NCI-H226 (cell line): ENCODE measurements at regions not wholly inside any gene's neighbourhood (a gene's known extent, or its start where the extent isn't known, plus 50 kb on each side); places are given as distances from the start of the nearest gene placed in this dataset.
A peak's percentile ranks its signal among the peaks of the same experiment; 100 is the strongest.
"Not testable (repeated sequence)": the region's sequence is repeated elsewhere in the genome, so short reads cannot be mapped to it uniquely, and the experiment has no call there.

Source experiments
- DNase-seq: peaks from one replicate; pipeline ENCODE4 v3.0.0-alpha.2; 2015

DNA sequence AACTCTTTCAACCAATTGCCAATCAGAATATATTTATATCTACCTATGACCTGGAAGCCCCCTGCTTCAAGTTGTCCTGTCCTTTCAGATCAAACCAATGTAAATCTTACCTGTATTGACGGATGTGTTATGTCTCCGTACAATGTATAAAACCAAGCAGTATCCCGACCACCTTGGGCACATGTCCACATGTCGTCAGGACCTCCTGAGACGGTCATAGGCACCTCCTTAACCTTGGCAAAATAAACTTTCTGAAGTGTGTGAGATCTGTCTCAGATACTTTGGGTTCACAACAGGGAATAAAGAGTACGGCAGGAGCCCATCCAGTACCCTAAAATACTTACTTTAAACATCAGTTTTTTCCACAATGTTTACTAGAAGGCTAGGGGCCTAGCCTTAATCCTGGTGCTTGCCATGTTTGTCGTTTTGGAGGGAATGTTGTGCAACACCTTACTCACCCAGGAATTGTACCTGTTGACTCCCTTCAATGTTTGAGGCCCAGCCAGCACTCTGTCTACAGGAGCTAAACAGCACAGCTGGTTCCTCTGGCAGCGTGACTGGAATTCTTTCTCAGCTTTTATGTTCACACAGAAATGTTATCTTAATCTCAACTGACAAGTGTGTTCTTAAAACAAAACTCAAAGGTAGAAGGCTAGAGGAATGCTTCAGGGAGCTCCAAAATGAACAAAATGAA is 90.8 kb upstream of the USP25 start:
- peak; percentile 72 for DNase-seq

DNA sequence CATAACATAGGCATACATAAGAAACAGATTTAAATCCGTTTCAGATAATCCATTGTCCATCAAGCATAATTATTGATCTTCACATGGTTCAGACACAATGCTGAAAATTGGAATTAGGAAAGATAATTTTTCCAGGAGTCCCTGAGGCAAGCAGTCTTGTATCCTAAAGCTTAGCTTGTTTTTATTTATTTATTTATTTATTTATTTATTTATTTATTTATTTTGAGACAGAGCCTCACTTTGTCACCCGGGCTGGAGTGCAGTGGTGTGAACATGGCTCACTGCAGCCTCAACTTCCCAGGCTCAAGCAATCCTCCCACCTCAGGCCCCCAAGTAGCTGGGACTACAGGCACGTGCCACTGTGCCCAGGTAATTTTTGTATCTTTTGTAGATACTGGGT is 89.7 kb upstream of the USP25 start:
- not testable (repeated sequence) for DNase-seq

DNA sequence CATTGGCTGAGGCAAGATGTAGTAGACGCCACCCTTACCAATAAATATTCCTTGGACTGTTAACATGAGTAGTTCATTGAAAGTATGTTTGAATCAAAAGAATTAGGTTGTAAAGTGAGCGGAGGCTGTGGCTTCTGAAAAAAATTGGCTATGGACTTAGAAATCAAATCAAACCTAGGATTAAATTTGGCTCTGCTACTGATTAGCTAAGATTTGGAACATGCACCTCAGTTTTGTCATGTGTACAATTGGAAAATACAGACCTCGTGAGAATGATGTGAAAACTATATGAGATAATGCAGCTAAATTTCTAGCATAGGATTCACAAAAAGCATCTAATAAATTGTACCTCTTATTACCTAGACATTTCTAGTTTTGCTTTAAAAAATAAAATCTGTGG is 85.3 kb upstream of the USP25 start:
- no peak for DNase-seq

DNA sequence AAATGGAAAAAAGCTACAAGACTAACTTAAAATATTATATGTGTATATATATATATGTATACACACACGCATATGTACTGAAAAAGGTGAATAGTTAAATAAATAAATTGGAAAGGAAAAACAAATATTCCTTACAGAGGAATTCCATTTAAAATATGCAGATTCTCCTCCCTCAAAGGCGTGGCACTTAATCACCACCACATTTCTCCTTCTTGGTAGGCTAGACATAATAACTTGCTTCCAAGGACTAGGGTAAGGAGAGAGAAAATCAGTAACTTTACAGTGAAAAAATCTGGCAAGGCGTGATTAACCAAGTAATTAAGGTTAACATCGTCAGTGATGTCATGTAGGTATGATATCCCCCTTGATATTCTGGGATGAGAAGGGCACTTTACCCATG is 84.0 kb upstream of the USP25 start:
- DNase-seq: no peak

DNA sequence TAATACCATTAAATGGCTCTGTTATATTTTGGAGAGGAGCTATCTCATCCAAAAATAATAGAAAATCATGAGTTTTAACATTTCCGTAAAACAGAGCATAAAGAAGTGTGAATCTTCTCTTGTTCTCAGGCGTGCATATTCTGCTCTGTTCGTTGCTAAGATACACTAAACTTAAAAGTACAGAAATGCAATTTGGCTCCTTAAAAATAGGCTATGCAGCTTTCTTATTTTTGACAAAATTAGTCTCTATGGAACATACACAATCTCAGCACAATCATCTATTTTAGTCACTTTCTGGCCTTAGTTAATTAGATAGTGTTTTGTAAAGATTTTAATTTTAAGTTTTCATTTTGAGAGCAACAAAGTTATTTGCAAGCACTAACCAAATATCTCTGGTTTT is 79.0 kb upstream of the USP25 start:
- DNase-seq: no peak

GRCh38 chr21:15651172-15651571 is 78.6 kb upstream of the USP25 start:
- peak; percentile 64 for DNase-seq

GRCh38 chr21:15653710-15654109 is 76.1 kb upstream of the USP25 start:
- DNase-seq: no peak

GRCh38 chr21:15654171-15654570 is 75.6 kb upstream of the USP25 start:
- DNase-seq: no peak

- DNase-seq: no peak
Observed at GRCh38 chr21:15659753-15660422, 69.9 kb upstream of the USP25 start.

DNA sequence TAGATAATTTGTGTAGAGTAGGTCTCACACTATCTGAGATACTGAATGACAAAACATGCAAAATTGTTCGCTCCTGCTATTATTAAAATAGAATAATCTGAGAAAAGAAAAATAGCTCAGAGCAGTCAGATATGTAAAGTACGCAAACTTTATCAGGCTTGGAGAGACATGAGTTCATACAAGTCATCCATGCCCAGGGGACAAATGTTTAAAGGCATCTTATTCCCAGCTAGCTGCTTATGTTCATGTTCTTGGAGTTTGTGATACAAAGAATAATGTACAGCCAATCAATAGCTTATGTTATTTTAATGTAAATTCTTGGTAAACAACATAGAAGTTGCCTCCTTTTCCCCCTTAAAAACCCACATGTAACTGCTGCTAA is 69.4 kb upstream of the USP25 start:
- DNase-seq: no peak

GRCh38 chr21:15667010-15667409 is 62.8 kb upstream of the USP25 start:
- peak; percentile 50 for DNase-seq

GRCh38 chr21:15667819-15668218 is 62.0 kb upstream of the USP25 start:
- no peak for DNase-seq

- peak; percentile 67 for DNase-seq
Observed at GRCh38 chr21:15669247-15669646, 60.5 kb upstream of the USP25 start.

DNA sequence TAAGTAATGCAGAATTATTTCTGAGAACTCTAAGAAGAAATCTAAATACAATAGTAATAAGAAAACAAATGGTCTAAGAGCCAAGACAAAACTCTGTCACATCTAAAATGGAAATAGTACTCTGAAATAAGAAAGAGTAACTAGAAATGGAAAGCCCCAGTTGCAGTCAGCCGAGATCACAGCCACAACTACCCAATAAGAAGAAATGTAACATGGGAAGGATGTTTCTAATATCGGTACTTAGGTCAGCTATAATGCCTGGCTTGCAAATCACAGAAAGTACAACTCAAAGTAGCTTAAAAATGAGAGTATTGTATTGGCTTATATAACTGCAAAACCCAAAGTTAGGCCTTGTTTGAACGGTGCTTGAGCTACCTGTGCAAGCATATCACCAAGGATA is 58.6 kb upstream of the USP25 start:
- DNase-seq: no peak

DNA sequence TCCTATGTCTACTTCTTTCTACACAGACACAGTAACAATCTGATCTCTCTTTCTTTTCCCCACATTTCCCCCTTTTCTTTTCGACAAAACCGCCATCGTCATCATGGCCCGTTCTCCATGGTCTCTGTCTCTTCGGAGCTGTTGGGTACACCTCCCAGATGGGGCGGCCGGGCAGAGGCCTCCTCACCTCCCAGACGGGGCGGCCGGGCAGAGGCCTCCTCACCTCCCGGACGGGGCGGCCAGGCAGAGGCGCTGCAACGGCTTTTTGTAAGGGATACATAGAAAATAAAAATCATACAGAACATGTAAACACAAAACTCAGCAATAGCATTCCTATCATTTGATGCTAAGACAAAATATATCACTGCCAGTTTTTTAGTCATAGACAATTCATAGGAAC is 57.2 kb upstream of the USP25 start:
- DNase-seq: not testable (repeated sequence)

DNA sequence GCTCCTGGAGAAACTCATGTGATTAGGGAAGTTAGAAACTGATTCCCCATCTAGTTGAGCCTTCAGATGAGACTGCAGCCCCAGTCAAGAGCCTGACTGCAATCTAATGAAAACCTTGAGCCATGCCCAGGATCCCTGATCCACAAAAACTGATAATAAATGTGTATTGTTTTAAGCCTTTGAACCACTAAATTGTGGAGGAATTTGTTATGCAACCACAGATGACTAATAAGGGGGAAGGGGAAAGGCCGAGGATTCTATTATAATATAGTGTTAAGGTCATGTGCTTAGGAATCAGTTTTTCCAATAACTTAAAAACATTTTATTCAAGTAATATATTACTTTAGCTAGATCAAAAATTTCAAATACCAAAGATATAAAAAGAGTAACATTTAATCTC is 52.8 kb upstream of the USP25 start:
- no peak for DNase-seq

DNA sequence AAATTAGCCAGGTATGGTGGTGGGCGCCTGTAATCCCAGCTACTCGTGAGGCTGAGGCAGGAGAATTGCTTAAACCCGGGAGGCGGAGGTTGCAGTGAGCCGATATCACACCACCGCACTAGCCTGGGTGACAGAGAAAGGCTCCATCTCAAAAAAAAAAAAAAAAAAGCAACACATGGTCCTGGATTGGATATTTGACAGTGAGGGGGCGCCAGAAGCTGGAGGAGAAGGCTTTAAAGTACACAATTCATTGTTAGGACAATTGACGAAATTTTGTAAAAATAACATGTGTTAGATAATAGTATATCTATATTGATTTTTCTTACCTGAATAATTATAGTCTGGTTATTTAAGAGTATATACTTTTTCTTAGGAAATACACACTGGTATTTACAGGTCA is 50.2 kb upstream of the USP25 start:
- DNase-seq: no peak
